Peyer's patch (tissue), 4 donors: ENCODE measurements at regions not wholly inside any gene's neighbourhood (a gene's known extent, or its start where the extent isn't known, plus 50 kb on each side); places are given as distances from the start of the nearest gene placed in this dataset.

Experiments used
- DNase-seq, 3 donors: peaks; one replicate each; pipeline ENCODE4 v3.0.0-alpha.2; 2017 to 2019
- H3K27ac ChIP-seq, 4 donors: fragments of 200-600 bp; sonication (generic); one replicate each; pipeline ENCODE4 v1.5.1; 2016 to 2019
- H3K27me3 ChIP-seq, 2 donors: fragments of 200-600 bp; sonication (generic); one replicate each; pipeline ENCODE4 v1.5.1; 2019
- H3K36me3 ChIP-seq, 3 donors: fragments of 200-600 bp; sonication (generic); one replicate each; pipeline ENCODE4 v1.5.1; 2016 to 2019
- H3K4me1 ChIP-seq, 4 donors: fragments of 200-600 bp; sonication (generic); one replicate each; pipeline ENCODE4 v1.5.1; 2016 to 2019
- H3K4me3 ChIP-seq, 4 donors: fragments of 200-600 bp; sonication (generic); 1 replicate in 3 of 4; 2 replicates in 1 of 4; pipeline ENCODE4 v1.5.1; 2016 to 2019; ENCODE audit warnings: mild to moderate bottlenecking in 1 of 4
- H3K9me3 ChIP-seq, 4 donors: fragments of 200-600 bp; sonication (generic); one replicate each; pipeline ENCODE4 v1.5.1; 2016 to 2019; ENCODE audit warnings: mild to moderate bottlenecking in 1 of 4
- POLR2A ChIP-seq, 2 donors: fragments of 450-650 bp; IDR thresholded peaks; one replicate each; pipeline ENCODE4 v1.5.1; 2017; ENCODE audit warnings: antibody characterized with exemption in 2 of 2, mild to moderate bottlenecking in 2 of 2, moderate library complexity in 2 of 2
- TF ChIP-seq, protein P1 (sequence below), 6 experiments: fragments of 450-650 bp in 4 of 6; fragments of 200-600 bp in 2 of 6; sonication (generic) in 1 of 6; IDR thresholded peaks; one replicate each; pipeline ENCODE4 v1.5.1; 2017 to 2019; ENCODE audit warnings: antibody characterized with exemption in 6 of 6, mild to moderate bottlenecking in 3 of 6, moderate library complexity in 1 of 6

GRCh38 chr2:136206613-136207012, 88.7 kb upstream of the CXCR4 start:
- Histone ChIP-seq H3K4me3 (no peak overlapping the region), H3K27ac (peak overlapping the region in 2 of 4 donors; percentile 78 to 80), H3K9me3 (peaks cover 0 to 5% (median 0%) of the 10 kb centered on the region in 4 donors), H3K36me3 (no peaks in the 10 kb centered on the region), H3K4me1 (peaks cover 0 to 15% (median 3%) of the 10 kb centered on the region in 4 donors), H3K27me3 (no peaks in the 10 kb centered on the region)
- TF ChIP-seq, protein P1, sequence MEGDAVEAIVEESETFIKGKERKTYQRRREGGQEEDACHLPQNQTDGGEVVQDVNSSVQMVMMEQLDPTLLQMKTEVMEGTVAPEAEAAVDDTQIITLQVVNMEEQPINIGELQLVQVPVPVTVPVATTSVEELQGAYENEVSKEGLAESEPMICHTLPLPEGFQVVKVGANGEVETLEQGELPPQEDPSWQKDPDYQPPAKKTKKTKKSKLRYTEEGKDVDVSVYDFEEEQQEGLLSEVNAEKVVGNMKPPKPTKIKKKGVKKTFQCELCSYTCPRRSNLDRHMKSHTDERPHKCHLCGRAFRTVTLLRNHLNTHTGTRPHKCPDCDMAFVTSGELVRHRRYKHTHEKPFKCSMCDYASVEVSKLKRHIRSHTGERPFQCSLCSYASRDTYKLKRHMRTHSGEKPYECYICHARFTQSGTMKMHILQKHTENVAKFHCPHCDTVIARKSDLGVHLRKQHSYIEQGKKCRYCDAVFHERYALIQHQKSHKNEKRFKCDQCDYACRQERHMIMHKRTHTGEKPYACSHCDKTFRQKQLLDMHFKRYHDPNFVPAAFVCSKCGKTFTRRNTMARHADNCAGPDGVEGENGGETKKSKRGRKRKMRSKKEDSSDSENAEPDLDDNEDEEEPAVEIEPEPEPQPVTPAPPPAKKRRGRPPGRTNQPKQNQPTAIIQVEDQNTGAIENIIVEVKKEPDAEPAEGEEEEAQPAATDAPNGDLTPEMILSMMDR (IDR thresholded peaks at IDR 0.05) = no peak
- no peak for TF ChIP-seq POLR2A (IDR thresholded peaks at IDR 0.05)
- DNase-seq = peak in 2 of 3 donors; percentile 90 to 91

DNA sequence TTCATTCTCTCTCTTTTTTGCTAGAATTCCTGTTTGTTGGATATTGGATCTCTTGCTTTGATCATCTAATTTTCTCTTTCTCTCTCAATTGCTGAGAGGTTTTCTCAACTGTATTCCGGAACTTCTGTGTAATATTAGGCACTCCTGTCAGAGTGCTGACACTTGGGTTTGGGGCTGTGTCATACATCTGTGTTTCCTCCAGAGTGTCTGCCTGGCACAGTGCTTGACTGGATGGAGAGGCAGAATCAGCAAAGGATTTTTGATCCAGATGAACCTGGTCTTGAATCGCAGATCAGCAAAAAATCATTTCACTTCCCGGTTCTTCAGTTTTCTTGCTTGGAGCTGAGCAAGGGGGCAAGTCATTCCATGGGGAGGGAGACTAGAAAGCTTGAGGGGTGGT, 87.7 kb upstream of the CXCR4 start:
- peaks cover 0 to 12% (median 3%) of the 10 kb centered on the region in 4 donors for H3K4me1 ChIP-seq
- H3K4me3 ChIP-seq = no peak overlapping the region
- TF ChIP-seq, protein P1 (IDR thresholded peaks at IDR 0.05) = no peak
- no peak for TF ChIP-seq POLR2A (IDR thresholded peaks at IDR 0.05)
- H3K9me3 ChIP-seq = peaks cover 0 to 5% (median 0%) of the 10 kb centered on the region in 4 donors
- H3K36me3 ChIP-seq = no peaks in the 10 kb centered on the region
- peak overlapping the region in 2 of 4 donors; percentile 65 to 78 for H3K27ac ChIP-seq
- no peak for DNase-seq
- no peaks in the 10 kb centered on the region for H3K27me3 ChIP-seq

DNA sequence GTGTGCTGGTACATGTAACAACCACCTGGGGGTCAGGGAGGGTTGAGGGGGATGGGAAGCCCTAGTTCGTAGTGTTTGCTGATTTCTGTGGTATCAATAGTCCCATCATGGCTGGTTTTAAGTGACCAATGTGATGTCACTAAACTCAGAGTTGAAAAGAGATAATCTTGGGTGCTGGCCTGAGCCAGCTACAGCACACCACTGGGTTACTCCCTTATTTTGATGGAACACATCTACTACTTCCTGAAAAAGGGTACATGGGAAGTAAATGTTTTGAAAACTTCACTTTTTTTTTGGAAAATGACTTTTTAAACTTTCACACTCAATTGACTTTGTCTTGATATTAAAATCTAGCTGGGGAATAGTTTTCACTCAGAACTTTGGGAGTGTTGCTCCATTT, 87.0 kb upstream of the CXCR4 start:
- Histone ChIP-seq H3K27me3 (no peaks in the 10 kb centered on the region), H3K27ac (peak overlapping the region in 2 of 4 donors; percentile 19 to 78), H3K9me3 (peaks cover 0 to 5% (median 0%) of the 10 kb centered on the region in 4 donors), H3K4me1 (peaks cover 0 to 8% (median 3%) of the 10 kb centered on the region in 4 donors), H3K36me3 (no peaks in the 10 kb centered on the region), H3K4me3 (no peak overlapping the region)
- TF ChIP-seq, protein P1 (IDR thresholded peaks at IDR 0.05) = no peak
- TF ChIP-seq POLR2A (IDR thresholded peaks at IDR 0.05) = no peak
- DNase-seq = no peak

- H3K9me3 ChIP-seq = no peaks in the 10 kb centered on the region
- no peaks in the 10 kb centered on the region for H3K4me1 ChIP-seq
- no peak overlapping the region for H3K4me3 ChIP-seq
- no peak overlapping the region for H3K27ac ChIP-seq
- no peaks in the 10 kb centered on the region for H3K27me3 ChIP-seq
- DNase-seq = no peak
- no peaks in the 10 kb centered on the region for H3K36me3 ChIP-seq
- TF ChIP-seq, protein P1 (IDR thresholded peaks at IDR 0.05) = no peak
- TF ChIP-seq POLR2A (IDR thresholded peaks at IDR 0.05) = no peak
Measured at GRCh38 chr2:136195226-136195625, 77.3 kb upstream of the CXCR4 start.

DNA sequence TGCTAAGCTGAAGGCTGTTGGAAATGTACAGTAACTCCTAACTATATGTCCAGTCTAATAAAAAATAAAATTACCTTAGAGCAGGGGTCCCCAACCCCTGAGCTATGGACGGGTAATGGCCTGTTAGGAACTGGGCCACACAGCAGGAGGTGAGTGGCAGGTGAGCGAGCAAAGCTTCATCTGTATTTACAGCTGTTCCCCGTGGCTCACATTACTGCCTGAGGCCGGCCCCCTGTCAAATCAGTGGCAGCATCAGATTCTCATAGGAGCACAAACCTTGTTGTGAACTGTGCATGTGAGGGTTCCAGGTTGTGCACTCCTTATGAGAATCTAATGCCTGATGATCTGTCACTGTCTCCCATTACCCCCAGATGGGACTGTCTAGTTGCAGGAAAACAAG, 73.1 kb upstream of the CXCR4 start:
- no peak for DNase-seq
- no peak overlapping the region for H3K27ac ChIP-seq
- TF ChIP-seq, protein P1 (IDR thresholded peaks at IDR 0.05) = no peak
- no peak for TF ChIP-seq POLR2A (IDR thresholded peaks at IDR 0.05)
- H3K27me3 ChIP-seq = no peaks in the 10 kb centered on the region
- H3K36me3 ChIP-seq = no peaks in the 10 kb centered on the region
- no peaks in the 10 kb centered on the region for H3K9me3 ChIP-seq
- H3K4me3 ChIP-seq = no peak overlapping the region
- H3K4me1 ChIP-seq = no peaks in the 10 kb centered on the region
